Smooth muscle cell (in vitro differentiated cells): ENCODE measurements at regions not wholly inside any gene's neighbourhood (a gene's known extent, or its start where the extent isn't known, plus 50 kb on each side); places are given as distances from the start of the nearest gene placed in this dataset.
"Not testable (repeated sequence)": the region's sequence is repeated elsewhere in the genome, so short reads cannot be mapped to it uniquely, and the experiment has no call there.

ENCODE experiments used
- DNase-seq: peaks from one replicate; lab custom pipeline; 2025; ENCODE audit not compliant: unreplicated experiment; lab: John Stamatoyannopoulos, UW
- H2AFZ ChIP-seq: fragments of 200-600 bp; sonication (generic); 2 replicates; pipeline ENCODE4 v1.6.0; 2016; ENCODE audit warnings: antibody characterized with exemption, low read depth, mild to moderate bottlenecking
- H3F3A ChIP-seq: fragments of 200-600 bp; sonication (generic); 2 replicates; pipeline ENCODE4 v1.6.0; 2017; ENCODE audit warnings: antibody characterized with exemption, low read depth
- H3K27ac ChIP-seq: fragments of 200-600 bp; sonication (generic); 2 replicates; pipeline ENCODE4 v1.5.1; 2016; ENCODE audit warnings: low read depth, mild to moderate bottlenecking
- H3K27me3 ChIP-seq: fragments of 200-600 bp; sonication (generic); 2 replicates; pipeline ENCODE4 v1.6.1; 2016; ENCODE audit warnings: low read depth, mild to moderate bottlenecking
- H3K36me3 ChIP-seq: fragments of 200-600 bp; sonication (generic); 2 replicates; pipeline ENCODE4 v1.5.1; 2016; ENCODE audit warnings: low read depth
- H3K4me1 ChIP-seq: fragments of 200-600 bp; sonication (generic); 2 replicates; pipeline ENCODE4 v1.5.1; 2016; ENCODE audit warnings: low read depth
- H3K4me2 ChIP-seq: fragments of 200-600 bp; sonication (generic); 2 replicates; pipeline ENCODE4 v1.6.0; 2016; ENCODE audit warnings: mild to moderate bottlenecking
- H3K4me3 ChIP-seq: fragments of 200-600 bp; sonication (generic); 2 replicates; pipeline ENCODE4 v1.5.1; 2016; ENCODE audit warnings: mild to moderate bottlenecking
- H3K79me2 ChIP-seq: fragments of 200-600 bp; sonication (generic); 2 replicates; pipeline ENCODE4 v1.6.0; 2016; ENCODE audit warnings: low read depth, mild to moderate bottlenecking
- H3K9ac ChIP-seq: fragments of 200-600 bp; sonication (generic); 2 replicates; pipeline ENCODE4 v1.6.0; 2016; ENCODE audit warnings: low read depth
- H3K9me3 ChIP-seq: fragments of 200-600 bp; sonication (generic); replicated peaks from 2 replicates; pipeline ENCODE4 v1.5.1; 2016; ENCODE audit warnings: low read depth
- H4K20me1 ChIP-seq: fragments of 200-600 bp; sonication (generic); 2 replicates; pipeline ENCODE4 v1.6.0; 2016; ENCODE audit warnings: low read depth
- WGBS: methylation state at CpG from one replicate; pipeline ENCODE4 v1.1.7; 2016; ENCODE audit warnings: low lambda C conversion rate; 5-methylcytosine and 5-hydroxymethylcytosine counted together
- TF ChIP-seq, protein P1 (sequence below): fragments of 200-600 bp; sonication (generic); IDR thresholded peaks from 2 replicates; pipeline ENCODE4 v1.5.1; 2017; ENCODE audit warnings: borderline replicate concordance, mild to moderate bottlenecking, antibody characterized with exemption; ENCODE audit not compliant: insufficient read depth, poor library complexity, severe bottlenecking

DNA sequence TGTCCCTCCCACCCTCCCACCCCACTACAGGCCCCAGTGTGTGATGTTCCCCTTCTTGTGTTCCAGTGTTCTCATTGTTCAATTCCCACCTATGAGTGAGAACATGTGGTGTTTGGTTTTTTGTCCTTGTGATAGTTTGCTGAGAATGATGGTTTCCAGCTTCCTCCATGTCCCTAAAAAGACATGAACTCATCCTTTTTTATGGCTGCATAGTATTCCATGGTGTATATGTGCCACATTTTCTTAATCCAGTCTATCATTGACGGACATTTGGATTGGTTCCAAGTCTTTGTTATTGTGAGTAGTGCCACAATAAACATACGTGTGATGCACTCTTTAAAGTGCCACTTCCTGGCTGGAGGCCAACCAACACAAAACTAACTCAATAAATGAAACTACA lies 112.7 kb downstream of the TENT5C start:
- H2AFZ ChIP-seq, H3K27me3 ChIP-seq, H3K4me2 ChIP-seq, H3F3A ChIP-seq, H3K9ac ChIP-seq, H3K4me3 ChIP-seq, DNase-seq, H3K4me1 ChIP-seq, H3K36me3 ChIP-seq, H3K27ac ChIP-seq, H3K9me3 ChIP-seq, H4K20me1 ChIP-seq, H3K79me2 ChIP-seq: not testable (repeated sequence)
- WGBS, result 94% methylated on average over 2 of the region's 2 CpGs

DNA sequence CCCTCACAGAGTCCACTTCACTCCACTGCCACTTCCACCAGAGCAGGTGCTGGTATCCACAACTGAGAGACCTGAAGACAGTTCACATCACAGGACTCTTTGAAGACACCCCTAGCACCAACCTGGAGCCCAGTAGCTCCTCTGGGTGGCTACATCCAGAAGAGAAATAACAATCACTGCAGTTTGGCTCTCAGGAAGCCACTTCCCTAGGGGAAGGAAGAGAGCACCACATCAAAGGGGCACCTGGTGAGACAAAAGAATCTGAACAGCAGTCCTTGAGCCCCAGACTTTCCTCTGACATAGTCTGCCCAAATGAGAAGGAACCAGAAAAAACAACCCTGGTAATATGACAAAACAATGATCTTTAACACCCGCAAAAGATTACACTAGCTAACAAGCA lies 113.2 kb downstream of the TENT5C start:
- H3K9ac ChIP-seq, result no peak overlapping the region
- no peaks in the 10 kb centered on the region for H3F3A ChIP-seq
- H3K4me3 ChIP-seq, result no peak overlapping the region
- 93% methylated on average over 1 of the region's 1 CpG for WGBS
- H3K4me2 ChIP-seq, result no peak overlapping the region
- TF ChIP-seq, protein P1, sequence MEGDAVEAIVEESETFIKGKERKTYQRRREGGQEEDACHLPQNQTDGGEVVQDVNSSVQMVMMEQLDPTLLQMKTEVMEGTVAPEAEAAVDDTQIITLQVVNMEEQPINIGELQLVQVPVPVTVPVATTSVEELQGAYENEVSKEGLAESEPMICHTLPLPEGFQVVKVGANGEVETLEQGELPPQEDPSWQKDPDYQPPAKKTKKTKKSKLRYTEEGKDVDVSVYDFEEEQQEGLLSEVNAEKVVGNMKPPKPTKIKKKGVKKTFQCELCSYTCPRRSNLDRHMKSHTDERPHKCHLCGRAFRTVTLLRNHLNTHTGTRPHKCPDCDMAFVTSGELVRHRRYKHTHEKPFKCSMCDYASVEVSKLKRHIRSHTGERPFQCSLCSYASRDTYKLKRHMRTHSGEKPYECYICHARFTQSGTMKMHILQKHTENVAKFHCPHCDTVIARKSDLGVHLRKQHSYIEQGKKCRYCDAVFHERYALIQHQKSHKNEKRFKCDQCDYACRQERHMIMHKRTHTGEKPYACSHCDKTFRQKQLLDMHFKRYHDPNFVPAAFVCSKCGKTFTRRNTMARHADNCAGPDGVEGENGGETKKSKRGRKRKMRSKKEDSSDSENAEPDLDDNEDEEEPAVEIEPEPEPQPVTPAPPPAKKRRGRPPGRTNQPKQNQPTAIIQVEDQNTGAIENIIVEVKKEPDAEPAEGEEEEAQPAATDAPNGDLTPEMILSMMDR, result no peak
- no peak for DNase-seq
- no peaks in the 10 kb centered on the region for H3K4me1 ChIP-seq
- no peaks in the 10 kb centered on the region for H3K79me2 ChIP-seq
- H3K9me3 ChIP-seq, result no peaks in the 10 kb centered on the region
- H2AFZ ChIP-seq, result no peak overlapping the region
- no peaks in the 10 kb centered on the region for H4K20me1 ChIP-seq
- no peaks in the 10 kb centered on the region for H3K27me3 ChIP-seq
- H3K27ac ChIP-seq, result no peak overlapping the region
- no peaks in the 10 kb centered on the region for H3K36me3 ChIP-seq

DNA sequence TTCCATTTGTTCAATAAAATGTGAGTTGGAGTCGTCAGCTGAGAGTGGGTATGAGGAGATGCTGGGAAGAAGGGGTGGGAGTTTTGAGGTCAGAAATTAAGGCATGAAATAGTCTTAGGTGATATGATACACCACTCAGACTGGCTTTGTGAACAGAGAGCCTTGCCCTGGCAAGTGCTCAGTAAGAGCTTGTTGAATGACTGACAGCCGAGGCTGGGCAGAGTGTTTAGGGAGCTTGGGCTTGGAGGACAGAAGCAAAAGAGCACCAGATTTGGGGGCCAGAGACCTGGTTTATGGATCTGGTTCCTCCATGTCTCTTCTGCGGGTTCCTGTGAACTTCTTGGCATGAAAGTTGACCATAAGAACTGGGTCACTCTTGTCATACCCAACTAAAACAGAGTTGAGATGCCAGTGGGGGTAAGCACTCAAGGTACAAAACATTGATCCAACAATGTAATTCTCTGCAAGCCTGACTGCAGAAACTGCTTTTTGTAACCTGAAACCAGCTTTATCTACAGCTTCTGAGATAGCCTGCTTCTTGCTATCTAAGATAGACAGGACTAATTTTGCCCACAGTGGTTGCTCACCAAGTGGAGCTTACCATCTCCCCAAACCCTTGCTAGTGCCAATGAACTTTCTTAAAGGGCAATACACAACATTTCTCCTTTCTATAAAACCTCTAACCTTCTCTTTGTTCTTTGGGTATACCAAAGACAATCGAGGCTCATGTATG lies 126.4 kb downstream of the TENT5C start:
- 92% methylated on average over 4 of the region's 4 CpGs for WGBS
- H3K4me3 ChIP-seq, result no peak overlapping the region
- TF ChIP-seq, protein P1, result no peak
- no peaks in the 10 kb centered on the region for H3K4me1 ChIP-seq
- DNase-seq, result no peak
- H3K9me3 ChIP-seq, result no peaks in the 10 kb centered on the region
- no peak overlapping the region for H3K4me2 ChIP-seq
- H3K27ac ChIP-seq, result no peak overlapping the region
- H3K79me2 ChIP-seq, result no peaks in the 10 kb centered on the region
- H4K20me1 ChIP-seq, result no peaks in the 10 kb centered on the region
- no peaks in the 10 kb centered on the region for H3K36me3 ChIP-seq
- H3K27me3 ChIP-seq, result no peaks in the 10 kb centered on the region
- H3F3A ChIP-seq, result no peaks in the 10 kb centered on the region
- H3K9ac ChIP-seq, result no peak overlapping the region
- H2AFZ ChIP-seq, result no peak overlapping the region

DNA sequence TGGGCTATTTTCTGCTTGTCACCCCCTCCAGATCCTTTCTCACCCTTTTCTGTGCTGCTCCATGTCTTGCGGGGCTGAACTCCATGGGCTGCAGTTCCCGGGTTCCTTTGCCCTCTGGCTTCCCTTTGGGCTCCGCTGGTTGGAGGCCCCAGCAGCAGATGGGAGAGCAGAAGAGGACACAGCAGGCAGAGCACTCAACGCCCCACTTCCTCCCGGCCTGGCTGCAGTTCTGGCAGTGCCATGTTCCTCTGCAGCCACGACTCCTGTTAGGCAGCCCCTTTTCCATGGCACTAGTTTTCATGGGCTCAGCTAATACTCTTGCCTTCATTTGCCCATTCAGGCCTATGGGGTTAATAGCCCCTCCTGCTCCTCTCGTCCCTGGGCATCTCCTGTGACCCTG lies 127.1 kb downstream of the TENT5C start:
- no peaks in the 10 kb centered on the region for H3K9me3 ChIP-seq
- no peaks in the 10 kb centered on the region for H3K79me2 ChIP-seq
- H3K4me2 ChIP-seq, result no peak overlapping the region
- no peak overlapping the region for H3K27ac ChIP-seq
- no peak for DNase-seq
- H3K4me3 ChIP-seq, result no peak overlapping the region
- no peaks in the 10 kb centered on the region for H3K27me3 ChIP-seq
- no peaks in the 10 kb centered on the region for H3K4me1 ChIP-seq
- no peak overlapping the region for H2AFZ ChIP-seq
- H4K20me1 ChIP-seq, result no peaks in the 10 kb centered on the region
- H3K36me3 ChIP-seq, result no peaks in the 10 kb centered on the region
- H3K9ac ChIP-seq, result no peak overlapping the region
- TF ChIP-seq, protein P1, result no peak
- WGBS, result 96% methylated on average over 7 of the region's 7 CpGs
- no peaks in the 10 kb centered on the region for H3F3A ChIP-seq
